Naive B cell (primary cell): ENCODE measurements at regions not wholly inside any gene's neighbourhood (a gene's known extent, or its start where the extent isn't known, plus 50 kb on each side); places are given as distances from the start of the nearest gene placed in this dataset.

Experiments used
- ATAC-seq, 2 donors: fragments of 150-1000 bp; cut with Tn5 transposase; 2 replicates each; pipeline ENCODE4 v1.10.0; 2021; ENCODE audit warnings: low read depth in 2 of 2, mild to moderate bottlenecking in 2 of 2, moderate library complexity in 2 of 2
- DNase-seq: peaks from one replicate; pipeline ENCODE4 v3.0.0; 2022
- H3K27ac Mint-ChIP-seq, 6 donors: one replicate each; pipeline ENCODE4 v1.8.0; 2020 to 2022; ENCODE audit warnings: mild to moderate bottlenecking in 6 of 6, mixed read lengths in 6 of 6, moderate library complexity in 5 of 6, inconsistent platforms in 2 of 6
- H3K27me3 Mint-ChIP-seq, 3 donors: one replicate each; pipeline ENCODE4 v1.8.0; 2021 to 2022; ENCODE audit warnings: mixed read lengths in 3 of 3, mild to moderate bottlenecking in 1 of 3
- H3K36me3 Mint-ChIP-seq, 2 donors: one replicate each; pipeline ENCODE4 v1.8.0; 2020 to 2022; ENCODE audit warnings: mixed read lengths in 2 of 2, inconsistent platforms in 1 of 2, mild to moderate bottlenecking in 1 of 2
- H3K4me1 Mint-ChIP-seq, 3 donors: one replicate each; pipeline ENCODE4 v1.8.0; 2020 to 2022; ENCODE audit warnings: mixed read lengths in 3 of 3, inconsistent platforms in 1 of 3, mild to moderate bottlenecking in 1 of 3, moderate library complexity in 1 of 3
- H3K4me3 Mint-ChIP-seq, 8 donors: one replicate each; pipeline ENCODE4 v1.8.0; 2020 to 2022; ENCODE audit warnings: mild to moderate bottlenecking in 8 of 8, mixed read lengths in 8 of 8, moderate library complexity in 8 of 8, inconsistent platforms in 2 of 8
- H3K9me3 Mint-ChIP-seq, 7 donors: one replicate each; pipeline ENCODE4 v1.8.0; 2020 to 2022; ENCODE audit warnings: mixed read lengths in 7 of 7, mild to moderate bottlenecking in 5 of 7, inconsistent platforms in 2 of 7, moderate library complexity in 1 of 7

DNA sequence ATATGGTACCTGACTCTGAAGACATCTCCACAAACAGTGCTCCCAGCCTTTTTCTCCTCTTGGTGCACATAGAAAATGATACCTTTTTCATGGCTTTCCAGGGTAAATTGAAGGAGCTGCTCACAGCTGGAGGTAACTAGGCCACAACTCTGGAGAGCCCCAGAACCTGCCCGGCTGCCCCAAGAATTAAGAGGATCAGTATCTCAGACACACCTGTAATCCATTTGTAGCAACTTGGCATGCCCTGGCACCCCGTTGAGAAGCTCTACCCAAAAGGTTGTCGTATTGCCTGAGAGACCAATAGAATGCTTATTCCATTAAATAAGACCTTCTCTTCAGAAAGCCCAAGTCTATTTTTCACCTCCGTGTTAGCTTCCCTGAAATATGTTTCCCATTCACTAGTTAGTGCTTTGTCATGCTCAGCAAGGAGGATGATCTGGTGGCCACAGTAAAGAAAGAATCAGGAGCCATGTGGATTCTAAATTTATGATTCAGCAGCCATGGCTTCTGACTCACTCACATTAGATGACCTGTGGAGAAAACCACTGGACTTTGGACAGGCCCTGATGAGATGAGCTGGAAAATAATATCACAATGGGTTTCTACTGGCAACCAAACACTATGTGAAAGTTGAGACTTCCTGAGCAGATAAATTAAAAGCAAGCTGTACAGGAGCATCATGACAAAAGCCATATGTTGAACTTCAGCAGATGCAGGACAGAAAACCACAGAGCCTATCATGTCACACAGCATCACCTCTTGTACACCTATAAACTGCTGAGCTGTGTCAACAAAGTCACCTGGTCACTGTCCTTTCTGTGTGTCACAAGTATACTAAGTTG lies 253.3 kb upstream of the OSR1 start:
- H3K27me3 Mint-ChIP-seq = peaks cover 0 to 5% (median 5%) of the 10 kb centered on the region in 3 donors
- H3K36me3 Mint-ChIP-seq = peaks cover 0 to 11% of the 10 kb centered on the region in 2 donors
- no peak for ATAC-seq
- no peak overlapping the region for H3K4me3 Mint-ChIP-seq
- peaks cover 13 to 34% (median 24%) of the 10 kb centered on the region in 7 donors for H3K9me3 Mint-ChIP-seq
- H3K4me1 Mint-ChIP-seq = no peaks in the 10 kb centered on the region
- no peak overlapping the region for H3K27ac Mint-ChIP-seq
- DNase-seq = no peak

DNA sequence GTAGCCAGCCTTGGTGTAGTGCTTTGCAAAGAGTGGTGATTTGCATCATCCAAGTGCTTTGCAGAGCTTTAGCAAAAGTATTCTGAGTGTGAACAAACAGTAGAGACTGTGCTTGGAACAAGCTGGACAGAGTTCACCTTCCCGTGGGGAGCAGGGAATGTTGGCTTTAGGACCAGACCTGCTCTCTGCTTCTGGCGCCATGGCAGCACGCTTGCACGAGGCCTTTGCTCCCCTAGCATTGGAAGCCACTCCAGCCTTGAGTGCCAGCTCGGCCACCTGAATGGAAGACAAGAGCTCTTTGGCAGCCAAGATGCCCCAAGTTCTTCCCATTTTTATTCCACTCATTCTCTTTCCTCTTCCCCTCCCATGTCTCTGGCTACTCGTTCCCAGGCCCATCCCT lies 250.8 kb upstream of the OSR1 start:
- Mint-ChIP-seq H3K9me3 (peaks cover under 1 to 16% (median 8%) of the 10 kb centered on the region in 7 donors), H3K36me3 (peaks cover 0 to 1% of the 10 kb centered on the region in 2 donors), H3K27ac (no peak overlapping the region), H3K4me3 (no peak overlapping the region), H3K27me3 (peaks cover 0 to 5% (median 5%) of the 10 kb centered on the region in 3 donors), H3K4me1 (no peaks in the 10 kb centered on the region)
- DNase-seq (no peak), ATAC-seq (no peak)

DNA sequence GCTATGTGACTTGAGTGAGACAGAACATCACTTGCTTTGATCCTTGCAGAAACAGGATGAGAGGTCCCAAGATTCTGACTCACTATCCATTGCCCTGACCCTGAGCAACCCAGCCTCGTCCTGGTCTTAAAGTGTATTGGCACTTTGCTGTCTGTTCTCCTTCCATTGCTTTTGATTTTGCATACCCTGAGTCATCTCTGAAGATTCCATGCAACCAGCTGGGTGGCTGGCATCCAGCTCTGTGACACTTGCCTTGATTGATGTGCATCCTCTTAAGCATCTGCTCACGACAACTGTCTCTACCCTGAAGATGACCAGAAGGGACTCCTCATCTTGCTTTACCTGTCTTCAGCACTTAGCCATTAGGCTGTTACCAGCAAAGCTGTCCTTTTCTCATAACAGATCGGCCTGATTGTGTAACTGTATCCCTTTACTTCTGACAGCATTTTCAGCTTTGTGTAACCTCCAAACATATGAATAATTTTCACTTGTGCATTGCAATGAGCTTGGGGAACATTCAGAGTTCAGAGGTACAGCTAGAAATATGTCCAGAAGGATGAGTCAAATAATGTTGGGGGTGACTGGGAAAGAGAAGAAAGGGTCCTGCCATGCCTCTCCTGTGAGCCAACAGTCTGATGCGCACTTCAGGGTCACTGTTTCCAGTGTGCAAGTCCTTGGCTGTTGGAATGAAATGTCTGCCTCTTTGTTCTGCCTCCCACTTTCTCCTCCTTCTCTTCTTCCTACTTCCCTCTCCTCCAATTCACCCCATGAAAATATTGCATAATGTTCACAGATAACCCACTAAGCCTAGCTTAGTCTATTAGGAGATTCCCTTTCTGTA lies 249.7 kb upstream of the OSR1 start:
- H3K9me3 Mint-ChIP-seq = peaks cover 0 to 17% (median 5%) of the 10 kb centered on the region in 7 donors
- H3K4me3 Mint-ChIP-seq = peak overlapping the region in 1 of 8 donors; percentile 40
- H3K36me3 Mint-ChIP-seq = no peaks in the 10 kb centered on the region
- peaks cover 0 to 5% (median 5%) of the 10 kb centered on the region in 3 donors for H3K27me3 Mint-ChIP-seq
- H3K27ac Mint-ChIP-seq = no peak overlapping the region
- H3K4me1 Mint-ChIP-seq = no peaks in the 10 kb centered on the region
- no peak for DNase-seq
- no peak for ATAC-seq

DNA sequence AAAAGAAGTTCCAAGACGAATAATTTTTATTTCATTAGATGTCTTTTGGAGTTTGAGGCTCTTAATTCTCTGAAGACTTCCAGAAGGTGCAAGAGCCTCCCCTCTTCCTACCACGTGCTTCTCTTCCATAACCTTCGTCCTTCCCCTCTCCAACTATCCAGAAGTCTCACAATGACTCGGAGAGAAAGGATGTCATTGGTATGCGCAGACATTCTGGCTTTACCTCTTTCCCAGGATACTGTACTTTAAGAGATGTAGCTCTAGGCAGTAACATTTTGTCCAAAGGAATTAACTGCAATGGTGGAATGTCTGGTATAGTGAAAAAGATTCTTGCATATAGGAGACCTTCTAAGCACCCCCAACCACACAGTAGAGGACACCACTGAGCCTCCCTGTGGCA lies 249.0 kb upstream of the OSR1 start:
- Mint-ChIP-seq H3K4me1 (no peaks in the 10 kb centered on the region), H3K27me3 (peaks cover 0 to 5% (median 5%) of the 10 kb centered on the region in 3 donors), H3K9me3 (peaks cover 2 to 17% (median 7%) of the 10 kb centered on the region in 7 donors), H3K4me3 (no peak overlapping the region), H3K27ac (no peak overlapping the region), H3K36me3 (no peaks in the 10 kb centered on the region)
- no peak for ATAC-seq
- no peak for DNase-seq

DNA sequence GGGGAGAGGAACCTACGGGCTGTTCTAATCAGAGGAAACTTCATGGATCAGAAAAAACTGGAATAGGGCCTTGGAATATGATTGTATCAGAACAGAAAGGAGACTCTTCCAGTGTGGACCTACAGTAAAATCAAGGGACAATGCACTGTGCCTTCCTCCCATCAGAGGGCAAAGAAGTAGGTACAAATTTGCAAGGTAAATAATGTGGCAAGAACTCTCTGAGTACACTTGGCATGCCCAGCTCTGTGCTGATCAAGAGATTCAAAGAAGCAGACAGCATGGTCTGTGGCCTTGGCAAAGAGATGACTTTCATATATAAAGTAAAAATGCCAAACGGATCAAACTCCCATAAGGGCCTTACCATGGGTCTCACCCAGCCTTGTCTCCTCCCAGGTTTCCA lies 242.6 kb upstream of the OSR1 start:
- Mint-ChIP-seq H3K4me1 (no peaks in the 10 kb centered on the region), H3K9me3 (peaks cover 1 to 12% (median 6%) of the 10 kb centered on the region in 7 donors), H3K36me3 (no peaks in the 10 kb centered on the region), H3K27me3 (peaks cover 0 to 4% (median 0%) of the 10 kb centered on the region in 3 donors), H3K27ac (no peak overlapping the region), H3K4me3 (no peak overlapping the region)
- DNase-seq = no peak
- no peak for ATAC-seq

DNA sequence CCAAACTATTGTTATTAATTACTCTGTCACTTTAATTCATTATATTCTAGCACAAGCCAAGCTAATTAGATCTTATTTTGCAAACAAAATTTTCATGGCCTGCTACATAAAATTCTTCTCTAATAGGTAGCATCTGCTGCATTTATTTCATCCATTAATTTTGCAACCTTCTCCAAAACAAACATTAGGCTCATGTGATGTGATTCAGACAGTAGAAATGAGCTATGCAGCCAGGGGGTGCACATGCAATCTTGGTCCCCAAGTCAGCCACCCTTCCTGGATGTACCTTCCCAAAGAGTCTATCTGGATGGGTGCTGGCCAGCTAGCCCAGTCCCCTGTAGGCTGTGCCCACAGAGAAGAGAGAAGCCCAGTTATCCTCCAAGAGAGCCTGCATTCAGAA lies 242.1 kb upstream of the OSR1 start:
- H3K4me1 Mint-ChIP-seq = no peaks in the 10 kb centered on the region
- no peaks in the 10 kb centered on the region for H3K36me3 Mint-ChIP-seq
- H3K27ac Mint-ChIP-seq = no peak overlapping the region
- H3K4me3 Mint-ChIP-seq = no peak overlapping the region
- DNase-seq (no peak), ATAC-seq (no peak)
- peaks cover 0 to 4% (median 0%) of the 10 kb centered on the region in 3 donors for H3K27me3 Mint-ChIP-seq
- H3K9me3 Mint-ChIP-seq = peaks cover 1 to 12% (median 6%) of the 10 kb centered on the region in 7 donors

DNA sequence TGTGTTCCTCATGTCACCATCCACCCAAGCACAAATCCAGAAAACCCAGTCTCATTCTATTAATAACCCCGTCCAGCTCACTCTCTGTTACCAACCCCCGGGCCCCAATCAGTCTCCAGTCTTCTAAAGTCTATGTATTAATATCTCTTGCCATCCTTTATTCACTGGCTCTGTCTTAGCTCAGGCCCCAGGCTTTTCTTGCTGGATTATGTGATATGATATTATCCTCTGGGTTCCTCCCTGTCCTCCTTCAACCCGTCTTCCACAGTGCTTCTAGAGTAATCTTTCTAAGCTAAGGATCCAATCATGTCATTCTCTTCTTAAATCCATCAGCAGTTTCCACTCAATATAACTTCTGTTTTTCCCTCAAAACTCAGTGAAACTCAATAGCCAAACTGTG lies 240.5 kb upstream of the OSR1 start:
- H3K27me3 Mint-ChIP-seq = peaks cover 0 to 4% (median 0%) of the 10 kb centered on the region in 3 donors
- H3K36me3 Mint-ChIP-seq = no peaks in the 10 kb centered on the region
- no peaks in the 10 kb centered on the region for H3K4me1 Mint-ChIP-seq
- no peak overlapping the region for H3K4me3 Mint-ChIP-seq
- H3K9me3 Mint-ChIP-seq = peaks cover 0 to 9% (median 4%) of the 10 kb centered on the region in 7 donors
- DNase-seq (no peak), ATAC-seq (no peak)
- no peak overlapping the region for H3K27ac Mint-ChIP-seq

DNA sequence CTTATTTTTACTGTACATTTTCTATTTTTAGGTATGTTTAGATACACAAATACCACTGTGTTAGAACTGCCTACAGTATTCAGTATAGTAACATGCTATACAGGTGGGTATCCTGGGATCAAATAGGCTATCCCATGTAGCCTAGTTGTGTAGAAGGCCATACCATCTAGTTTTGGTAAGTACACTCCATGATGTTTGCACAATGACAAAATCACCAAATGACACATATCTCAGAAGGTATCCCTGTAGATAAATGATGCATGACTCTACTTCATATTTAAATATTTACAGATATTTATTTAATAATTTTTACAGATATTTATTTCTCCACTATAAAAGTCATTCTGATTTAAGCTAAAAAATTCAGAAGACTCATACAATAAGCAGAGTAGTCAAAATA lies 233.8 kb upstream of the OSR1 start:
- Mint-ChIP-seq H3K4me1 (no peaks in the 10 kb centered on the region), H3K9me3 (peaks cover 0 to 4% (median 0%) of the 10 kb centered on the region in 7 donors), H3K4me3 (no peak overlapping the region), H3K36me3 (no peaks in the 10 kb centered on the region), H3K27ac (no peak overlapping the region), H3K27me3 (no peaks in the 10 kb centered on the region)
- DNase-seq (no peak), ATAC-seq (no peak)

DNA sequence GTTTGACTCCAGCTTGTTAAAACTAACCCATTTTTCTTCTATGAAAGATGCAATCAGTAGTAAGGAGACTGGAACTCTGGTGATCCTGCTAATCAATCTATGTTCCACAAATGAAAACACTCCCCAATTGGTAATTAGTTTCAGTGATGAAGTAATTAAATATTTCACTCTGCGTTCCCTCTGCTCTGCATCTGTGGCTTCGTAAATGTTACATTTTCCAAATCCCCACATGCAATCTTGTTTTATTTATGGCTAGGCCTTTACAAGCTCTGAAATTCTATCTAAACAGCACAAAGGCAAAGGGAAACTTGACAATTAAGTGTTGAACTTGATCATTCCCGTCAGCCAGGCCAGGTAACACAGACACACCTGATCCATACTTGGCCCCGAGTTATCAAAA lies 231.4 kb upstream of the OSR1 start:
- no peak overlapping the region for H3K27ac Mint-ChIP-seq
- no peaks in the 10 kb centered on the region for H3K36me3 Mint-ChIP-seq
- H3K9me3 Mint-ChIP-seq = peaks cover 0 to 13% (median 3%) of the 10 kb centered on the region in 7 donors
- H3K4me3 Mint-ChIP-seq = no peak overlapping the region
- H3K27me3 Mint-ChIP-seq = no peaks in the 10 kb centered on the region
- no peak for DNase-seq
- H3K4me1 Mint-ChIP-seq = no peaks in the 10 kb centered on the region
- no peak for ATAC-seq

DNA sequence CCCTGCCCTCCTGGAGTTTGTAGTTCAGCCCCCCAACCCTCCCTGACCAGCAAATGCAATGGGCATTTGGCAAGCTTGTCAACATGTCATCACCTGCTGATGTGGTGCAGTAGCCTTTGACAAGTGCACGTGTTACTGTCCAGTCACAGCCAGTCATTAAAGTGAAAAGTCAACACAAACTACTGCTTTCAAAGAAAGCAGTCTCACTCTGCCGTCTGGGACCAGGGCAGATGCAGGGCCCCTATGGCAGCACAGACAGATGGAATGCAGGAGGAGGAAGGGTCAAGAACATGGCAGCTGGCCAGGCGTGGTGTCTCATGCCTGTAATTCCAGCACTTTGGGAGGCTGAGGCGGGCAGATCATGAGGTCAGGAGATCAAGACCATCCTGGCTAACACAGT lies 222.4 kb upstream of the OSR1 start:
- H3K9me3 Mint-ChIP-seq = peaks cover 0 to 12% (median 2%) of the 10 kb centered on the region in 7 donors
- H3K4me1 Mint-ChIP-seq = no peaks in the 10 kb centered on the region
- no peak overlapping the region for H3K4me3 Mint-ChIP-seq
- no peak for ATAC-seq
- peaks cover 9 to 16% (median 9%) of the 10 kb centered on the region in 3 donors for H3K27me3 Mint-ChIP-seq
- H3K36me3 Mint-ChIP-seq = no peaks in the 10 kb centered on the region
- no peak overlapping the region for H3K27ac Mint-ChIP-seq
- DNase-seq = no peak

DNA sequence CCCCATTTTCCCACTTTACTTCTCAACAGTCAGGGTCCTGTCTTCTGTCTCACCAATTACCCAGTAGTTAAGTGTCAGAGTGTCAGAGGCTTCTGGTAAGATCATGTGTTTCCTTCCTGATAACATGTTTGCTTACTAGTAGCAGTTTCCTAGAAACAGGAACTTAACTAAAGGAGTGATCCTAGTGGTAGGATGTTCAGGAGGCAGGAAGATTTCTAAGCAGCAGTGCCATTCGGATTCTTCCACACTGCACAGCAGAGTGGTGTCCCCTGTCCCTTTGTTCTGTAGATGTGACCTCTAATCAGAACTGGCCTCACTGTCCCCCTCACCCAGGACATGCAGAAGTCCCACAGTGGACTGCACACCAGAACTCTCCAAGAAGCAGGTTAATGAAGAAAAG lies 221.8 kb upstream of the OSR1 start:
- Mint-ChIP-seq H3K9me3 (peaks cover 0 to 8% (median 0%) of the 10 kb centered on the region in 7 donors), H3K27me3 (peaks cover 9 to 16% (median 9%) of the 10 kb centered on the region in 3 donors), H3K27ac (no peak overlapping the region), H3K4me3 (no peak overlapping the region), H3K4me1 (no peaks in the 10 kb centered on the region), H3K36me3 (no peaks in the 10 kb centered on the region)
- ATAC-seq (no peak), DNase-seq (no peak)

DNA sequence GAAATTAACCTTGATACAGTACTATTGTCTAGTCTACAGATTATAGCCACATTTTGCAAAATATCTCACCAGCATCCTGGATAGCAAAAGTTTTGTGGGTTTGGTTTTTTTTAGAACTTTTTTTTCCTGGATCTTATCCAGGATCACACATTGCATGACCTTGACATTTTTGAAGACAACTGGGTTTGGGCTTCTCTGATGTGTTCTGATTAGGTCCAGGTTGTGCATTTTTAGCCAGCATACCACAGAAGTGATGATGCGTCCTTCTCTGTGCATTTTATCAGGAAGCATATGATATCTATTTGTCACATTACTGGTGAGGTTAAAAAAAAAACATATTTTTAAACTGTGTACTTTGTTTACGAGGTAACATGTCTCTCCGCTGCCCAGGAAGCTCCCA lies 221.0 kb upstream of the OSR1 start:
- ATAC-seq = no peak
- no peak overlapping the region for H3K4me3 Mint-ChIP-seq

DNA sequence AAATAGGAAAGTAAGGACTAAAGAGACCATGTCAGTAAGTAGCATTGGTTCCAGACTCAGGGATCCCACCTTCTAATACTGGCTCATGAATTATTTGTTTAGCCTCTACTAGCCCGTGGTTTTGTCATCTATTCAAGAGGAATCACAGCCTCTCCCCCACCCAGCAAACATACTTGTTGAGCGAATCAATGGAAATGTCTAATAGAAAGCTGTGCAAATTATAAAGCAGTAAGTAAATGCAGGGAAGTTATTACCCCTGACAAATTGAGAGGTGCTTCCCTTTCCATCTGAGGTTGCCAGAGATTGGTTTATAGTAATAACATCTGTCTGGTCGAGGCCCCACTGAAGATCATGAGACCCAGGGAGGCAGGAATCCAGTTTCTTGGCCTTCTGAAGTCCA lies 219.3 kb upstream of the OSR1 start:
- no peaks in the 10 kb centered on the region for H3K36me3 Mint-ChIP-seq
- H3K9me3 Mint-ChIP-seq = peaks cover 0 to 3% (median 0%) of the 10 kb centered on the region in 7 donors
- H3K27me3 Mint-ChIP-seq = peaks cover 9 to 16% (median 14%) of the 10 kb centered on the region in 3 donors
- no peak overlapping the region for H3K27ac Mint-ChIP-seq
- DNase-seq (no peak), ATAC-seq (no peak)
- H3K4me1 Mint-ChIP-seq = no peaks in the 10 kb centered on the region
- no peak overlapping the region for H3K4me3 Mint-ChIP-seq

More for the DNA sequence above, 221.0 kb upstream of the OSR1 start:
- H3K4me1 Mint-ChIP-seq = no peaks in the 10 kb centered on the region
- peaks cover 9 to 16% (median 9%) of the 10 kb centered on the region in 3 donors for H3K27me3 Mint-ChIP-seq
- no peaks in the 10 kb centered on the region for H3K36me3 Mint-ChIP-seq
- no peak for DNase-seq
- peaks cover 0 to 3% (median 0%) of the 10 kb centered on the region in 7 donors for H3K9me3 Mint-ChIP-seq
- no peak overlapping the region for H3K27ac Mint-ChIP-seq
